HG03060 (cell line): ENCODE measurements at regions not wholly inside any gene's neighbourhood (a gene's known extent, or its start where the extent isn't known, plus 50 kb on each side); places are given as distances from the start of the nearest gene placed in this dataset.
"Not testable (repeated sequence)": the region's sequence is repeated elsewhere in the genome, so short reads cannot be mapped to it uniquely, and the experiment has no call there.

Experiments
- ATAC-seq: cut with Tn5 transposase; IDR thresholded peaks from one replicate; pipeline ENCODE4 v1.9.1; 2021; ENCODE audit warnings: low read depth, moderate number of reproducible peaks; ENCODE audit not compliant: unreplicated experiment

- ATAC-seq: no peak
These were observed 71.2 kb upstream of the ALKAL2 start for GRCh38 chr2:359047-359446.

- no peak for ATAC-seq
These were observed 69.9 kb upstream of the ALKAL2 start for GRCh38 chr2:357811-358210.

GRCh38 chr2:356304-356703, 68.4 kb upstream of the ALKAL2 start:
- ATAC-seq: not testable (repeated sequence)

GRCh38 chr2:355773-356172, 67.9 kb upstream of the ALKAL2 start:
- no peak for ATAC-seq

- ATAC-seq: no peak
These were observed 64.8 kb upstream of the ALKAL2 start for GRCh38 chr2:352696-353095.

GRCh38 chr2:349390-349789, 61.5 kb upstream of the ALKAL2 start:
- ATAC-seq: no peak

GRCh38 chr2:348361-348916, 60.5 kb upstream of the ALKAL2 start:
- no peak for ATAC-seq

GRCh38 chr2:344811-345210, 56.9 kb upstream of the ALKAL2 start:
- no peak for ATAC-seq

- ATAC-seq: no peak
These were observed 55.5 kb upstream of the ALKAL2 start for GRCh38 chr2:343355-343754.

GRCh38 chr2:341912-342311, 54.0 kb upstream of the ALKAL2 start:
- no peak for ATAC-seq

GRCh38 chr2:341017-341542, 53.2 kb upstream of the ALKAL2 start:
- no peak for ATAC-seq
